ENCODE measurements at regions not wholly inside any gene's neighbourhood (a gene's known extent, or its start where the extent isn't known, plus 50 kb on each side); places are given as distances from the start of the nearest gene placed in this dataset.
A peak's percentile ranks its signal among the peaks of the same experiment; 100 is the strongest.
"Not testable (repeated sequence)": the region's sequence is repeated elsewhere in the genome, so short reads cannot be mapped to it uniquely, and the experiment has no call there.

DNA sequence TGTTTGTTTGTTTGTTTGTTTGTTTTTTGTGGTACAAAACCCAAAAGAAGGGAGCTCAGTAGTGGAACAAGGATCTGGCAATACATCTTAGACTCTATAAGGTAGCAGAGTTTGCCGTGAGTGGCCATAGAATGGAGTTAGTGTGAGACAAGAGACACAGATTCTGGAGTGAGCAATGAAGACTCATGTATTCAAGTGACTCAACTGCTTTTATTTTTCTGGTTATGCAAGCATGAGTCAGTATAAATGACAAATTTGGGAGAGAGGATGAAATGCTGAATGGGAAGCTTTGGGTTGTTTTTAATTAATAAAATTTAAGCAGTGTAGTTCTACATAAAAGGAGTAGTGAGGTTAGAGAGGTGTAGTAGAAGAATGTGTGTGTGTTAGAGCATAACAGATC lies 143.6 kb upstream of the ANO5 start:
- no peak for DNase-seq (ENCODE audit: low spot score)

DNA sequence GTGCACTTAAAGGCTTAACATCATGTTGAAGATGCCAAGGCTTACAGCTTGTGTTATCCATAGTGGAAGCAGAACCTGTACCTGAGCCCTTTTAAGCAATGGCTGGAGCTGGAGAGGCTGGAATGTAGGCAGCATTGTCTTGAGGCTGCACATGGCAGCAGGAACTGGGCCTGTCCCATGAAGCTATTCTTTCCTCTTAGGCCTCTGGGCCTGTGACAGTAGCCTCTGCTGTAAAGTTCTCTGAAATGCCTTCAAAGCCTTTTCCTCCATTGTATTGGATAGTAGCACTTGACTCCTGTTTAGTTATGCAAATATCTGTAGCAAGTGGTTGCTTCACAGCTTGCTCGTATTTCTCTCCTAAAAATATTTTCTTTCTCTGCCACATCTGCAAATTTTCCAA lies 127.4 kb upstream of the ANO5 start:
- DNase-seq (ENCODE audit: low spot score): no peak

DNA sequence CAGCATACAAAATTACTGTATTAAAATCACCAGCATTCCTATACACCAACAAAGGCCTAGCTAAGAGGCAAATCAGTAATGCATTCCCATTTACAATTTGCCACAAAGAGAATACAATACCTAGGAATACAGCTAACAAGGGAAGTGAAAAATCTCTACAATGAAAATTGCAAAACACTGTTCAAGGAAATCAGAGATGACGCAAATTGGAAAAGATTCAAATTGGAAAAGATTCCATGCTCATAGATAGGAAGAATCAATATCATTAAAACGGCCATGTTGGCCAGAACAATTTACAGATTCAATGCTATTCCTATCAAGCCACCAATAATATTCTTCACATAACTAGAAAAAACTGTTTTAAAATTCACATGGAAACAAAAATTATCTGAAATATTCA lies 123.0 kb upstream of the ANO5 start:
- no peak for DNase-seq (ENCODE audit: low spot score)

DNA sequence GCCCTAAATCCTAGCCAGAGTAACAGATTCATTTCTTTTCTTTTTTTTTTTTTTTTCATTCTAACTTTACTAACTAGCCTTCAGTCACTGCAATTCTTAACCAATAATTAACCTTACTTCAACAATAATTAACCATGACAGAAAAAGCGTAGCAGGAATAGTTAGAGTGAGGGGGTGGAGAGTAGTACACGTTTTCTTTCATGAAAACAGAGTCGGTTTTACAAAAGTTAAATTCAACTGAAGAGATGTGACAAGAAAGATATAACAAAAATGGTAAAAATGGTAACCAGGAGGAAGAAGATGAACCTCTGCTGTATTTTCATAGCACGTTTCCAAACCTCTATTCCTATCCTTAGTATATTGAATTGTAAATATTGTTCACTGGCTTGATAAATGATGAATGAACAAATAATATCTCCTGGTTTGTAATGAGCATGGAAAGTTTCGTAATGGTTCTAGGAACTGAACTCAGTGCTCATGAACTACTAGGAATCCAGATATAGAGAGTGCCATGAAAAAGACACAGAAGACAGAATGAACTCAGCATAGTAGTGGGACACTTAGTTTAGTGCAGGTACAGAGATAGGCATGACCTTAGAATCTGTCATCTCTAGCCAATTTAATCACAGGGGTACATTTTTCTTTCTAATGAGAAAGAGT lies 116.5 kb upstream of the ANO5 start:
- DNase-seq (ENCODE audit: low spot score): no peak

DNA sequence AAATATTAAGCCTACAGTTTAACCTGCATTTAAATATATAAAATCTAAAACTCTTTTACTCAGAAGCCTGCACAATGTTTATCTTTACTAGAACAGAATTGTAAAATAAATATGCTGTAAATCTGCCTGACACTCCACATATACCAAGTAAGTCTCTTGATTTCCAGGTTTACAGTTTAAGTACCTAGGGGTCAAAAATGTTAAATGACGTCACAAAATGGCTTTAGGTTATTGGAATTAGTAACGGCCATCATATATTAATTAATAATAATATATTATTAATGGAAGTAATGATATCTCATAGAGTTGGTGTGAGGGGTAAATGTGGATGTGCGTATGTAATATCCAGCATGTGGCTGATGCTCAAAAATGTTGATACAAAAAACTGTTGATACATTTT lies 114.8 kb upstream of the ANO5 start:
- DNase-seq (ENCODE audit: low spot score): no peak

DNA sequence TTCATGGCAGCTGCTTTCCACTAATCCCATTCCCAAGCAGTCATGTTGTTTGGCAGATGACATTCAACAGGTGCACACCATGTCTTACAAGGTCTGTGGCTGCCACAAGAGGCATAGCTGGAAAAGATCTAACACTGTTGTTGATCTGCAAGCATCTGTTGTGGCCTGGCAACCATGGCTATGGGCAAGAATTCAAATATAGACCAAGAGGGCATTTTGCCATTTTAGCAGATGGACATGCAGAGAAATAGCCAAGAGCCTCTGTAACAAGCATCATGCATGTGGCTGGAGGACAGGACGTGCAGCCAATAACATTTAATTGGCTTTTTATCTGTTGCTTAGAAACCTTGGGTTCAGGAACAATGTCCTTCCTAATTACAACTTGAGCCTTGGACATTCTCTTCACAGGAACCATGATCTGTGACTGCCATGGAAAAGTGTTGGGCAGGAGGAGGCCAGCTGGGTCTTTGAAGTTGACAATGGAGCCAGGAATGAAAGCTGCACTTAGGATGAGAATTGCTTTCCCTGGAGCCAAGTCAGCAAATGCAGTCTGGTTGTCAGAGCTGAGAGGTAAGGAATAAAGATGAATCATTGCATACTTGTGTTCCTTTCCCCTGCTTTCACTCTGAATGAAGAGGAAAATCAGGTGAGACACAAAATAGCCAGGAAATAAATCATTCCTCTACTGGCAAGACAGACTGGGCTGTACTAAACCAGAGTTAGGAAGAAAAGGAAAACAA lies 113.6 kb upstream of the ANO5 start:
- DNase-seq (ENCODE audit: low spot score): no peak

DNA sequence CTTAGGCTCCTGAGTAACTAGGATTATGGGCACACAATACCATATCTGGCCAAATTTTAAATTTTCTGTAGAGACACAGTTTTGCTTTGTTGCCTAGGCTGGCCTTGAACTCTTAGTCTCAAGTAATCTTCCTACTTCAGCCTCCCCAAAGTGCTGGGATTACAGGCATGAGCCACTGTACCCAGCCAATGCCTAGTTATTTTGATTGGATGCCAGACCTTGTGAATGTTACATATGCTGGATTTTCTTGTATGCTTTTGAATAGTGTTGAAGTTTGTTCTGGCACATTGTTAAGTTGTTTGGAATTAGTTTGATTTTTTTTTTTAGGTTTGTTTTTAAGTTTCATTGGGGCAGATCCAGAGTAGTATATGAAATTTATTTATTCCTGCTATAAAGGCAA lies 110.7 kb upstream of the ANO5 start:
- no peak for DNase-seq (ENCODE audit: low spot score)

DNA sequence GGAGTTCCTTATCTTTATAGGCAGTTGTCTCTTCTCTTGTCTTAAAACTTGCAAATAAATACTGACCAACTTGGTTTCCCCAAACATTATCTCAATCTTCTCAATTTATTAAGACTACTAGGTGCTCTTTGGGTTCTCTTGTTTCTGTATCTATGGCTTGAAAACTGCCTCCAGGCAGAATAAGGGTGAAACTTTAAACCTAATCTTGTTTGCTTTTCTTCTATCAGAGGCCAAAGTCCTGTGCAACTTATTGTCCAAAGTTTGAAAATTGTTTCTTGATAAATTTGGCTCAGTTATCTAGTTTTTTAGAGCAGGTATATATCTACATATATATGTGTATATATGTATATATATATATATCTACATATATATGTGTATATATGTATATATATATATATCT lies 110.1 kb upstream of the ANO5 start:
- no peak for DNase-seq (ENCODE audit: low spot score)

DNA sequence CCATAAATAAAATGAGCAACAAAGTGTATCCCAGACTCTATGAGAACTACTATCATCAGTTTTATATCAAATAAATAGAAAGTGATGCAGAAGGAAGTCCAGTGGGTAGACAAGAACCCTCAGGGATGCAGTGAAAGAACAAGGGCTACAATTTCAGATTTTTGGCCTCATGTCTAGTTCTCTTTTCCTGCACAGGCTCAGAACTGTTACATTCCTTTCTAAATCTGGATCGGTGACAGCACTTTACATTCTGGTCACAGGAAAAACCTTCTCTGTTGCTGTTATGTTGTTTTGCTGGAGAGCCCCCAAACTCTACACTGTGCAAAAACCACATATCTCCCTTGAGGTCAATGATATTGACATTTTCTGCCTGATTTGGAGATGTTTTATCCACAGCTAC lies 108.8 kb upstream of the ANO5 start:
- no peak for DNase-seq (ENCODE audit: low spot score)

DNA sequence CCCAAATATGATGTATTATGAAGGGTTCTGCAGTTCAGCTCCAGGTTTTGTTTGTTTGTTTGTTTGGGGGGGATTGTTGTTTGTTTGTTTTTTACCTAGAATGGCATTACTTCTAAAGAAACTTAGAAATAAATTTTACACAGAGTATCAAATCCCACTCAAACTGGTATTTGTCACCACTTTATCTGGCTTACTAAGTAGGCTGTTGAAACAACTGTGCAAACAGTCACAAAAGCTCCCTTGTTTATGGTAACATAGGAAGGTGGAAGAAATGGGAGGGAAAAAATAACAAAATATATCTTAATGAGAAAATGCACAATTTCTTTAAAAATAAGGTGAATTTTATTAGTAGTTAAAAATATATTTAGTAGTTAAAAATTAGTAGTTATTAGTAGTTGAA lies 108.3 kb upstream of the ANO5 start:
- DNase-seq (ENCODE audit: low spot score): no peak

DNA sequence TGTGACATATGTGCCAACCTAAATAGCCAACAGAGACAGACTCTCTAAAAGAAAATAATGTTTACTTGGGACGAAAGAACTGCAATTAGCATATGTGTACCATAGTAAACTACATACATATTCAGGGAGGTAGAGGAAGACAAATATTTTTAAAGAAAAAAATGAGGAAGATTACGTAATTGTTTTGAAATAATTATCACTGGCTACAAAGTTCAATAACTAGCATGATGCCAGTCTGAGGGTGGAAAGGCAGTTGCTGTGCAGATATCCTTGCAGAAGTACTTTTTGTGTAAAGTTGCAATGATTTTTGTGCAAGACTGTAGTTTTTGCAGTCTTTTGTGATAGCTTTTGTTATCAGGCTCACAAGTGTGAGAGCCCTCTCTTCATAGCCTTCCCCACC lies 103.3 kb upstream of the ANO5 start:
- DNase-seq (ENCODE audit: low spot score): no peak

DNA sequence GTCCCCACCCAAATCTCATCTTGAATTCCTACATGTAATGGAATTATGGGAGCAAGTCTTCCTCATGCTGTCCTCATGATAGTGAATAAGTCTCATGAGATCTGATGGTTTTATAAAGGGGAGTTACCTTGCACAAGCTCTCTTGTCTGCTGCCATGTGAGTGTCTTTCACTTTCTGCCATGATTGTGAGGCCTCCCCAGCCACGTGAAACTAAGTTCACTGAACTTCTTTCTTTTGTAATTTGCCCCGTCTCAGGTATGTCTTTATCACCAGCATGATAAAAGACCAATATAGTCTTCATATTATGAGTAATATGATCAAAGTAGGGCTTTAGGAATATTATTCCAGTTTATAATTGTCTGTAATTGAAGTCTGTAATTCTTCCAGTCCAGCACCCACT lies 86.3 kb upstream of the ANO5 start:
- DNase-seq (ENCODE audit: low spot score): no peak

DNA sequence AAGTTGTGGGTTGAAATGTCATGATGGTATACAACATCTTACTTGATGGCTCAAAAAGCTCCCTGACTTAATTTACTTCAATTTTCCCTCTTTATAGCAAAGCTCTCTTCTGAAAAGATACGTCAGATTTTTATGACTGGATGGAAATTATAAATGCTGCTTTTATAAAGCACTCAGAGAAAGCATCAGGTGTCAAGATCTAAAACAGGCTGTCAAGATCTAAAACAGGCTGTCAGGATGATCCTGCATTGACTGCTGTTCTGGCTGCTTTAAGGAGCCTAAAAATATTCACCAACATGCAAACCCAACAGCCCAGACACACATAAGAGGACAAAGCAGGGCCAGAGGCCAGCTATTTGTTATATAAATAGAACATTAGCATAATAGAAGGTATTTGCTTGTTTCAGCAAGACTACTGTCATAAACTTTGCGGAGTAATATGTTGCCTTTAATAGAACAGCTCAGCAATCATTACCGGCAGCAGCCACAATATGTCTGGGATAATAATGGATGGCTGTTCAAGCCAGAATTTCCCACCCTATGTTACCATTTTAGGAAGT lies 77.3 kb upstream of the ANO5 start:
- DNase-seq (ENCODE audit: low spot score): no peak

DNA sequence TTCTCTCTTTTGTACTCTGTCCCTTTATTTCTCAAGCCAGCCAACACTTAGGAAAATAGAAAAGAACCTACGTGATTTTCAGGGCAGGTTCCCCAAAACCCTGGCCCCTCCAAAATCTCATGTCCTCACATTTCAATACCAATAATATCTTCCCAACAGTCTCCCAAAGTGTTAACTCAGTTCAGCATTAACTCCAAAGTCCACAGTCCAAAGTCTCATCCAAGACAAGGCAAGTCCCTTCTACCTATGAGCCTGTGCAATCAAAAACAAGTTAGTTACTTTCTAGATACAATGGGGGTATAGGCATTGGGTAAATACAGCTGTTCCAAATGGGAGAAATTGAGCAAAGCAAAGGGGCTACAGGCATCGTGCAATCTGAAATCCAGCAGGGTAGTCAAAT lies 64.9 kb upstream of the ANO5 start:
- DNase-seq (ENCODE audit: low spot score): not testable (repeated sequence)

DNA sequence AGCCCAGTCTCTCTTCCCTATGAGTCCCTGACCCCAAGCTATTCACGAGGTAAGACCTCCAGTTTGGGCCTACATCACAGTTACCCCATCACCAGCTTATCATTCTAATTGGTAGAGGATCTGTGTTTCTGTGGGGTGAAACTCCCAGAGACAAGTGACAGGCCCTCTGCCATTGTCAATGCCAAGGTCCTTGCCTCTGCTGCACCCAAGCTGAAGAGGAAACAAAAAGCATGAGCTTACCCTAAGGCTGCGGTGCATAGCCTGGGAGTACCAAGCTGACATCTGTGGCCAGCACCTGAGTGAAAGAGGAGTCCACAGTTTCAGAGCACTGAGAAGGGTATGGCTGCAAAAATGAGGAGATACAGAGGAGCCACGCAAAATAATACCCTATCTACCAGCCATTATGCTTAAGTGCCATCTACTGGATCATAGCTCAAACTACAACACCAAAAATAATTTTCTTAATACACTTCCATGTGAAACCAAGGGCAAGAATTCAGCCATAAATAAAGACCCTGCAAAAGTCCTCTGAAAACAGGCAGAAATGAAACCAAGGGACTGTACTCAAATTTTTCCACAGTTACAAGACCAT lies 62.3 kb upstream of the ANO5 start:
- peak; percentile 5 for DNase-seq (ENCODE audit: low spot score)

DNA sequence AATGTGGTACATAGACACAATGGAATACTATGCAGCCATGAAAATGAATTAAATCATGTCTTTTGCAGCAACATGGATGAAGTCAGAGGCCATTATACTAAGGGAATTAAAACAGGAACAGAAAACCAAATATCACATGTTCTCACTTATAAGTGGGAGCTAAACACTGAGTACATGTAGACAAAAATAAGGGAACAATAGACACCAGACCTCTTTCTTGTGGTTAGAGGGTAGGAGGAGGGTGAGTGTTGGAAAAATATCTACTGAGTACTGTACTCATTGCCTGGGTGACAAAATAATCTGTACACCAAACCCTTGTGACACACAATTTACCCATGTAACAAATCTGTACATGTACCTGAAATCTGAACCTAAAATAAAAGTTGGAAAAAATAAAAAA lies 59.1 kb upstream of the ANO5 start:
- DNase-seq (ENCODE audit: low spot score): no peak

DNA sequence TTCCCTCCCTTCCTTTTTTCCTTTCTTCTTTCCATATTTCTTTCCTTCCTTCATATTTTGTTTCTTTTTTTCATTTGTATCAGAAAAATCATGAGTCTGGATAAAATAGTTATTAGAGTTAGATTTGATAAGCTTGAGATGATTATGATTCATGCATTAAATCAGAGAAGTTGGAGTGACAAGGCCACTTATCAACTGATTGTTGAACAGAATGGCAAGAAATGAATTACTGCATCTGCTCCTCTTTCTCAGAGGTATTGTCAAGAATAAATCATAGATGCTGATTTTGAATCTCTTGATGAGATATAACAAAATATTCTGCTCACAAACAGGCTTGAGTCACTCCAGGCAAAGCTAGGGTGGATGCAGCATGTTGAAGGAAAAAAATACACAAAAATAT lies 54.6 kb upstream of the ANO5 start:
- no peak for DNase-seq (ENCODE audit: low spot score)
